ENCODE measurements at regions not wholly inside any gene's neighbourhood (a gene's known extent, or its start where the extent isn't known, plus 50 kb on each side); places are given as distances from the start of the nearest gene placed in this dataset.

DNA sequence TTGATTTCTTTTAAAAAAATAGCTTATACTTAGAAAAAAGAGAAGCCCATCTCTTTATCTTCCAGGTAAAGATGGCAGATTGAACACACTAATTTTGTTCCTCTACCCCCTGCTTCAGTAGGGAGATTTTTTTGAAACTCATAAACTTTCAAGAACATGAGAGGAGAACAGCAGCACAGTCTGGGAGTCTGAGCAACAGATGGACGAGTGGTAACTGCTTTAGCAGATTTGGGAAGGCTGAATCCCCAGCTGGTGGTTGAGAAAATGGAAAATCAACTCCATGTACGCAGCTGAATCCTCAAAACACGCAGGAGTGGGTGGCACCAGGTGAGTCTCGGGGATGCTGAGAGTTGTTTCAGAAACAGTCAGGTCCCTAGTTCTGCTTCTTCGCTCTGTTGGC lies 114.6 kb upstream of the CTBP2 start:
- TF ChIP-seq POLR2A (IDR thresholded peaks at IDR 0.05; ENCODE audit: low read length) (no peak), GATA1 (IDR thresholded peaks at IDR 0.05; ENCODE audit: low read depth, low read length) (no peak)

Measured in erythroblast (primary cell).